Stomach (tissue), 4 donors: ENCODE measurements at regions not wholly inside any gene's neighbourhood (a gene's known extent, or its start where the extent isn't known, plus 50 kb on each side); places are given as distances from the start of the nearest gene placed in this dataset.

Experiments
- EP300 ChIP-seq: sonication (generic); formaldehyde crosslinking; IDR thresholded peaks from one replicate; pipeline ENCODE4 v1.6.1; 2017; ENCODE audit warnings: antibody characterized with exemption
- POLR2A ChIP-seq, 4 donors: fragments of 450-650 bp; IDR thresholded peaks; one replicate each; pipeline ENCODE4 v1.6.1; 2016; ENCODE audit warnings: antibody characterized with exemption in 4 of 4, control low read depth in 2 of 4, mild to moderate bottlenecking in 1 of 4, moderate library complexity in 1 of 4
- POLR2AphosphoS5 ChIP-seq, 3 donors: sonication (generic); formaldehyde crosslinking; IDR thresholded peaks; one replicate each; pipeline ENCODE4 v1.6.1; 2016; ENCODE audit warnings: antibody characterized with exemption in 3 of 3
- TF ChIP-seq, protein P1 (sequence below), 7 experiments: fragments of 450-650 bp in 4 of 7; fragments of 200-600 bp in 3 of 7; sonication (generic) in 3 of 7; IDR thresholded peaks; one replicate each; pipeline ENCODE4 v1.5.1; 2016 to 2019; ENCODE audit warnings: antibody characterized with exemption in 7 of 7, control low read depth in 2 of 7, mild to moderate bottlenecking in 1 of 7

DNA sequence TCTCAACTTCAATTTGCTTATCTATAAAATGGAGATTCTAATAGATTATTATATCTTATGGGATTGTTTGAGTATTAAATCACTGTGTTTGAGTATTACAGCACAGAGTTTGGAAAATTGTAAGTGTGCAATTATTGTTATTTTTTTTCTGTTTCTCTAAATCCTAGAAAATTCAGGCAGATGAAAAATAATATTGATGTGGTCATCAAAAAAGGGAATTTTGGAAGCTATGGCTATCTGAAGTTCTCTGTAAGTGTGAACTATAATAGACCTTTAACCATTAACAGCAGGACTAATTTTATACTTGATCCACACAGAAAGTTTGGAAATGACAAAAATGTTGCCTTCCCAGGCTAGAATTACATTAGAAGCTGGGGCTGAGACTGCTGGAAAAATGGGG lies 393.2 kb downstream of the SUCLG1 start:
- TF ChIP-seq, protein P1, sequence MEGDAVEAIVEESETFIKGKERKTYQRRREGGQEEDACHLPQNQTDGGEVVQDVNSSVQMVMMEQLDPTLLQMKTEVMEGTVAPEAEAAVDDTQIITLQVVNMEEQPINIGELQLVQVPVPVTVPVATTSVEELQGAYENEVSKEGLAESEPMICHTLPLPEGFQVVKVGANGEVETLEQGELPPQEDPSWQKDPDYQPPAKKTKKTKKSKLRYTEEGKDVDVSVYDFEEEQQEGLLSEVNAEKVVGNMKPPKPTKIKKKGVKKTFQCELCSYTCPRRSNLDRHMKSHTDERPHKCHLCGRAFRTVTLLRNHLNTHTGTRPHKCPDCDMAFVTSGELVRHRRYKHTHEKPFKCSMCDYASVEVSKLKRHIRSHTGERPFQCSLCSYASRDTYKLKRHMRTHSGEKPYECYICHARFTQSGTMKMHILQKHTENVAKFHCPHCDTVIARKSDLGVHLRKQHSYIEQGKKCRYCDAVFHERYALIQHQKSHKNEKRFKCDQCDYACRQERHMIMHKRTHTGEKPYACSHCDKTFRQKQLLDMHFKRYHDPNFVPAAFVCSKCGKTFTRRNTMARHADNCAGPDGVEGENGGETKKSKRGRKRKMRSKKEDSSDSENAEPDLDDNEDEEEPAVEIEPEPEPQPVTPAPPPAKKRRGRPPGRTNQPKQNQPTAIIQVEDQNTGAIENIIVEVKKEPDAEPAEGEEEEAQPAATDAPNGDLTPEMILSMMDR (IDR thresholded peaks at IDR 0.05) = no peak
- TF ChIP-seq POLR2A (IDR thresholded peaks at IDR 0.05) (no peak), POLR2AphosphoS5 (IDR thresholded peaks at IDR 0.05) (no peak), EP300 (no peak)
